K562 (cell line): ENCODE measurements at regions not wholly inside any gene's neighbourhood (a gene's known extent, or its start where the extent isn't known, plus 50 kb on each side); places are given as distances from the start of the nearest gene placed in this dataset.

ENCODE experiments used
- ATAC-seq: fragments of 200-7000 bp; cut with Tn5 transposase; 3 replicates; pipeline ENCODE4 v1.9.1; 2020; ENCODE audit warnings: moderate library complexity
- BruUV-seq: library from RNA; stranded (reverse); fragments of 400-500 nt; replicated peaks from 2 replicates; lab custom pipeline; 2021; lab: Mats Ljungman, UMichigan
- CTCF ChIA-PET: fragments of 300-600 bp; formaldehyde crosslinking; extraction: SDS; loops from one replicate; lab custom pipeline; 2021; ENCODE audit warnings: low intra/inter-chr PET ratio; lab: Yijun Ruan, JAX
- POLR2A ChIA-PET: fragments of 300-600, 350-650 bp; sonication (Branson Sonifier 250); formaldehyde crosslinking; extraction: SDS; loops from one replicate; lab custom pipeline; 2021; ENCODE audit warnings: antibody characterized with exemption, inconsistent platforms; lab: Yijun Ruan, JAX
- DNase-seq, 4 experiments: peaks; one replicate each; pipeline versions ENCODE4 v3.0.0 to v3.0.0-alpha.2; 2011 to 2018; ENCODE audit warnings: low spot score in 3 of 4, mixed read lengths in 3 of 4; ENCODE audit errors: extremely low read depth in 1 of 4
- FAIRE-seq: peaks from 2 replicates; lab custom pipeline; 2011; peaks lifted over from hg19 to GRCh38; lab: Jason Lieb, UNC
- H2AFZ ChIP-seq: 2 replicates; pipeline ENCODE4 v1.6.0; 2011; ENCODE audit warnings: low read depth, low read length, control low read depth, inconsistent platforms
- H3K27ac ChIP-seq: fragments of 200-600 bp; 3 replicates; pipeline ENCODE4 v1.8.0; 2011; ENCODE audit warnings: low read depth, mild to moderate bottlenecking, control low read depth, inconsistent platforms, low read length, moderate library complexity, mixed read lengths; ENCODE audit errors: extremely low read depth
- H3K27me3 ChIP-seq, 2 experiments: fragments of 300-600 bp in 1 of 2; 2 replicates in 1 of 2; 3 replicates in 1 of 2; pipeline versions ENCODE4 v1.6.0 to v1.8.0; 2011; ENCODE audit warnings: inconsistent platforms in 2 of 2, low read length in 2 of 2, mild to moderate bottlenecking in 1 of 2, mixed read lengths in 1 of 2, moderate library complexity in 1 of 2; ENCODE audit not compliant: control insufficient read depth in 2 of 2, insufficient read depth in 2 of 2
- H3K36me3 ChIP-seq: fragments of 300-600 bp; 3 replicates; pipeline ENCODE4 v1.8.0; 2011; ENCODE audit warnings: mild to moderate bottlenecking, low read length, inconsistent platforms; ENCODE audit not compliant: control insufficient read depth, insufficient read depth
- H3K4me1 ChIP-seq, 2 experiments: fragments of 200-600 bp in 1 of 2; replicated peaks in 1 of 2; 2 replicates in 1 of 2; 3 replicates in 1 of 2; pipeline versions ENCODE4 v1.5.1 to v1.8.0; 2011; ENCODE audit warnings: inconsistent platforms in 2 of 2, low read length in 2 of 2, mild to moderate bottlenecking in 1 of 2, mixed read lengths in 1 of 2, moderate library complexity in 1 of 2; ENCODE audit not compliant: control insufficient read depth in 2 of 2, insufficient read depth in 2 of 2
- H3K4me2 ChIP-seq: 2 replicates; pipeline ENCODE4 v1.6.1; 2011; ENCODE audit warnings: low read length, control low read depth, inconsistent platforms, mixed read lengths; ENCODE audit not compliant: insufficient read depth
- H3K4me3 ChIP-seq: fragments of 200-600 bp; sonication (generic), shearing (Covaris generic); 2 replicates; pipeline ENCODE4 v1.5.1; 2016; ENCODE audit warnings: control low read depth, inconsistent platforms
- H3K79me2 ChIP-seq: fragments of 200-600 bp; 3 replicates; pipeline ENCODE4 v1.8.0; 2011; ENCODE audit warnings: low read length, inconsistent platforms; ENCODE audit not compliant: control insufficient read depth, insufficient read depth
- H3K9ac ChIP-seq, 2 experiments: 2 replicates each; pipeline versions ENCODE4 v1.6.0 to v1.6.1; 2011; ENCODE audit warnings: low read depth in 2 of 2, low read length in 2 of 2, control low read depth in 1 of 2, inconsistent platforms in 1 of 2, mild to moderate bottlenecking in 1 of 2, mixed read lengths in 1 of 2; ENCODE audit not compliant: insufficient read depth in 1 of 2
- H3K9me1 ChIP-seq: one replicate; pipeline ENCODE4 v1.6.0; 2011; ENCODE audit warnings: inconsistent platforms, mild to moderate bottlenecking, low read length, moderate library complexity; ENCODE audit not compliant: control insufficient read depth, insufficient read depth
- H3K9me3 ChIP-seq: replicated peaks from 2 replicates; pipeline ENCODE4 v1.5.1; 2011; ENCODE audit warnings: low read depth, low read length, inconsistent platforms; ENCODE audit not compliant: control insufficient read depth, insufficient read depth
- H4K20me1 ChIP-seq: replicated peaks from 2 replicates; pipeline ENCODE4 v1.6.1; 2011; ENCODE audit warnings: low read length, inconsistent platforms, mixed read lengths; ENCODE audit not compliant: control insufficient read depth, insufficient read depth
- CEBPG ChIP-seq, 3 experiments: fragments of 200-800 bp in 1 of 3; sonication (Bioruptor generic) in 1 of 3; sonication (generic) in 1 of 3; formaldehyde crosslinking in 1 of 3; IDR thresholded peaks in 2 of 3; conservative IDR thresholded peaks in 1 of 3; 2 replicates each; pipeline versions ENCODE4 v1.6.1 to v1.8.0; 2016 to 2022; ENCODE audit warnings: missing compliant biosample characterization in 2 of 3, missing genetic modification characterization in 2 of 3, mild to moderate bottlenecking in 1 of 3, missing genetic modification reagents in 1 of 3
- COPS2 ChIP-seq: fragments of 450-650 bp; conservative IDR thresholded peaks from 2 replicates; pipeline ENCODE4 v1.6.1; 2016; ENCODE audit warnings: mild to moderate bottlenecking, moderate library complexity
- NFIX ChIP-seq: fragments of 250-450 bp; sonication (Bioruptor Pico); IDR thresholded peaks from 2 replicates; pipeline ENCODE4 v1.4.0; 2020; ENCODE audit warnings: low read depth, mild to moderate bottlenecking, moderate library complexity
- PHB2 ChIP-seq: fragments of 450-650 bp; IDR thresholded peaks from 2 replicates; pipeline ENCODE4 v1.6.1; 2017; ENCODE audit warnings: low read depth
- SMARCA4 ChIP-seq: fragments of 450-650 bp; IDR thresholded peaks from 2 replicates; pipeline ENCODE4 v1.6.1; 2016
- SOX6 ChIP-seq: fragments of 450-650 bp; IDR thresholded peaks from 2 replicates; pipeline ENCODE4 v1.6.1; 2014; ENCODE audit warnings: mild to moderate bottlenecking
- ZBTB7A ChIP-seq: IDR thresholded peaks from 2 replicates; pipeline ENCODE4 v1.6.1; 2011; ENCODE audit warnings: low read depth, mild to moderate bottlenecking, low read length, moderate library complexity, borderline replicate concordance; ENCODE audit not compliant: control insufficient read depth
- ZBTB8A ChIP-seq: fragments of 450-650 bp; IDR thresholded peaks from 2 replicates; pipeline ENCODE4 v1.6.1; 2018; ENCODE audit warnings: mild to moderate bottlenecking, moderate library complexity; ENCODE audit not compliant: partially characterized antibody
- ZNF23 ChIP-seq: fragments of 250-450 bp; sonication (Bioruptor Pico); IDR thresholded peaks from 2 replicates; pipeline ENCODE4 v1.4.0; 2020; ENCODE audit warnings: mild to moderate bottlenecking
- WGBS: fragments of 100-300 bp; shearing (Covaris generic); methylation state at CpG from one replicate; pipeline ENCODE4 v1.1.6; 2016; ENCODE audit warnings: low coverage, mixed read lengths; ENCODE audit not compliant: insufficient coverage; ENCODE audit errors: missing lambda C conversion rate; 5-methylcytosine and 5-hydroxymethylcytosine counted together
- in situ Hi-C: fragments of 300-500 bp; cut with MboI; formaldehyde crosslinking; loops from 4 replicates; pipeline ENCODE4 v1.15.0; 2018; ENCODE audit warnings: inconsistent platforms, mixed read lengths
- intact Hi-C: fragments of 100-400 bp; cut with micrococcal nuclease; formaldehyde crosslinking; loops from 2 replicates; pipeline ENCODE4 v1.14.2; 2022
- TF ChIP-seq, protein P1 (sequence below): fragments of 450-650 bp; formaldehyde crosslinking; IDR thresholded peaks from 2 replicates; pipeline ENCODE4 v1.4.0; 2022; ENCODE audit warnings: missing genetic modification characterization
- TF ChIP-seq, protein P2 (sequence below): IDR thresholded peaks from 3 replicates; pipeline ENCODE4 v1.6.1; 2011; ENCODE audit warnings: borderline replicate concordance, mild to moderate bottlenecking; ENCODE audit not compliant: insufficient read length, insufficient read depth

DNA sequence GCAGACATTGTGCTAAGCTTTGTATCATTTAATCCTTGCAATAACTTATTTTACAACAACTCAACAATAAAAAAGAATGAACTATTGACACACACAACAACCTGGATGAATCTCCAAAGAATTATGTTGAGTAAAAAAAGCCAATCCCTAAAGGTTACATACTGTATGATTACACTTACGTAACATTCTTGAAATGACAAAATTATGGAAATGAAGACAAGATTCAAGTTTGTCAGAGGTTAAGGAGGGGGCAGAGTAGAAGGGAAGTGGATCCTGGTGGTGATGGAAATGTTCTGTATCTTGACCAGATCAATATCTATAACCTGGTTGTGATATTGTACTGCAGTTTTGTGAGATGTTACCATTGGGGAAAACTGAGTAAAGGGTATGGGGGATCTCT lies 63.2 kb upstream of the LMNTD1 start:
- CTCF ChIA-PET: no interaction called here
- WGBS: 40% methylated on average over 1 of the region's 1 CpG

DNA sequence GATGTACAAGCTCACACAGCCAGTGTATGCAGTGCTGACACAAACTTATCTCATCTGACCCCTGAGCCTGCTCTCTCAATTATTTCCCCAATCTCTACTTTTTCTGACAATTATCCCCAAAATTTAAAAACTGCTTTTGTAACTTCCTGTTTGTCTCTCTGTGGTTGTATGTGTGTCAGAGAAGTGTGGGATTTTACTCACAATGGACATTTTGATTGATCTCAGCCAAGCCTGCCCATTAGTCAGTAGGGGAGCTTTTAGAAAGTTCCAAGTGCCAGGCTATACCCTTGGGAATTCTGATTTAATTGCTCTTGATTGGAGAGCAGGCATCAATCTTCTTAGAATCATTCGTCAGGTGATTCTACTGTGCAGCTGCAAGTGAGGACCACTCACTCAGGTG lies 64.9 kb upstream of the LMNTD1 start:
- H3K9me3 ChIP-seq: no peaks in the 10 kb centered on the region
- no peaks in the 10 kb centered on the region for H3K27me3 ChIP-seq
- no peak overlapping the region for H2AFZ ChIP-seq
- H4K20me1 ChIP-seq: no peaks in the 10 kb centered on the region
- BruUV-seq: no TSS peak
- CTCF ChIA-PET: no interaction called here
- intact Hi-C loops (no loop called here), in situ Hi-C loops (no loop called here)
- H3K9ac ChIP-seq: no peak overlapping the region
- POLR2A ChIA-PET: no interaction called here
- H3K4me1 ChIP-seq: no peaks in the 10 kb centered on the region; a peak in 1 of 5 replicates
- no peaks in the 10 kb centered on the region for H3K9me1 ChIP-seq
- WGBS: 0% methylated on average over 1 of the region's 1 CpG
- FAIRE-seq (no peak), DNase-seq (no peak), ATAC-seq (no peak)
- H3K4me3 ChIP-seq: no peak overlapping the region
- no peaks in the 10 kb centered on the region for H3K79me2 ChIP-seq
- H3K27ac ChIP-seq: no peak overlapping the region
- H3K36me3 ChIP-seq: no peaks in the 10 kb centered on the region
- H3K4me2 ChIP-seq: no peak overlapping the region
- no peak for TF ChIP-seq PHB2
- no peak for TF ChIP-seq ZNF23 (CRISPR knock-in tag)
- no peak for TF ChIP-seq ZBTB8A
- TF ChIP-seq SOX6: no peak
- TF ChIP-seq, protein P1, sequence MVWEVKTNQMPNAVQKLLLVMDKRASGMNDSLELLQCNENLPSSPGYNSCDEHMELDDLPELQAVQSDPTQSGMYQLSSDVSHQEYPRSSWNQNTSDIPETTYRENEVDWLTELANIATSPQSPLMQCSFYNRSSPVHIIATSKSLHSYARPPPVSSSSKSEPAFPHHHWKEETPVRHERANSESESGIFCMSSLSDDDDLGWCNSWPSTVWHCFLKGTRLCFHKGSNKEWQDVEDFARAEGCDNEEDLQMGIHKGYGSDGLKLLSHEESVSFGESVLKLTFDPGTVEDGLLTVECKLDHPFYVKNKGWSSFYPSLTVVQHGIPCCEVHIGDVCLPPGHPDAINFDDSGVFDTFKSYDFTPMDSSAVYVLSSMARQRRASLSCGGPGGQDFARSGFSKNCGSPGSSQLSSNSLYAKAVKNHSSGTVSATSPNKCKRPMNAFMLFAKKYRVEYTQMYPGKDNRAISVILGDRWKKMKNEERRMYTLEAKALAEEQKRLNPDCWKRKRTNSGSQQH: no peak
- TF ChIP-seq, protein P2, sequence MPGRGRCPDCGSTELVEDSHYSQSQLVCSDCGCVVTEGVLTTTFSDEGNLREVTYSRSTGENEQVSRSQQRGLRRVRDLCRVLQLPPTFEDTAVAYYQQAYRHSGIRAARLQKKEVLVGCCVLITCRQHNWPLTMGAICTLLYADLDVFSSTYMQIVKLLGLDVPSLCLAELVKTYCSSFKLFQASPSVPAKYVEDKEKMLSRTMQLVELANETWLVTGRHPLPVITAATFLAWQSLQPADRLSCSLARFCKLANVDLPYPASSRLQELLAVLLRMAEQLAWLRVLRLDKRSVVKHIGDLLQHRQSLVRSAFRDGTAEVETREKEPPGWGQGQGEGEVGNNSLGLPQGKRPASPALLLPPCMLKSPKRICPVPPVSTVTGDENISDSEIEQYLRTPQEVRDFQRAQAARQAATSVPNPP: no peak
- no peak for TF ChIP-seq NFIX (CRISPR knock-in tag)
- TF ChIP-seq COPS2: no peak
- no peak for TF ChIP-seq ZBTB7A

More for the DNA sequence above, 63.2 kb upstream of the LMNTD1 start:
- Histone ChIP-seq H3K4me1 (no peaks in the 10 kb centered on the region; a peak in 1 of 5 replicates), H2AFZ (no peak overlapping the region), H3K4me3 (no peak overlapping the region), H3K4me2 (no peak overlapping the region), H3K27me3 (no peaks in the 10 kb centered on the region), H3K36me3 (no peaks in the 10 kb centered on the region), H3K79me2 (no peaks in the 10 kb centered on the region), H3K9ac (no peak overlapping the region), H4K20me1 (no peaks in the 10 kb centered on the region), H3K27ac (no peak overlapping the region), H3K9me3 (no peaks in the 10 kb centered on the region), H3K9me1 (no peaks in the 10 kb centered on the region)
- POLR2A ChIA-PET: interaction anchor here (1.3 kb wide), 1 partner anchor 15 kb away, joined by 3 read pairs; no protein-coding TSS in a partner anchor
- in situ Hi-C loops: no loop called here
- TF ChIP-seq SMARCA4 (no peak), CEBPG (CRISPR knock-in tag; IDR thresholded peaks at IDR 0.05) (no peak), CEBPG (tag; conservative IDR thresholded peaks at IDR 0.05 in 1 of 2, IDR thresholded peaks at IDR 0.05 in 1 of 2) (0 out of 4 replicates have a peak, but pooled peaks of 1 of the 2 experiments have one; percentile 19)
- intact Hi-C loops: no loop called here
- no peak for DNase-seq
- FAIRE-seq: no peak
- ATAC-seq: no peak
- no TSS peak for BruUV-seq
